GM21423 (cell line): ENCODE measurements at regions not wholly inside any gene's neighbourhood (a gene's known extent, or its start where the extent isn't known, plus 50 kb on each side); places are given as distances from the start of the nearest gene placed in this dataset.

Experiments used
- ATAC-seq: cut with Tn5 transposase; IDR thresholded peaks from one replicate; pipeline ENCODE4 v1.9.1; 2021; ENCODE audit warnings: mild to moderate bottlenecking, moderate library complexity; ENCODE audit not compliant: unreplicated experiment

DNA sequence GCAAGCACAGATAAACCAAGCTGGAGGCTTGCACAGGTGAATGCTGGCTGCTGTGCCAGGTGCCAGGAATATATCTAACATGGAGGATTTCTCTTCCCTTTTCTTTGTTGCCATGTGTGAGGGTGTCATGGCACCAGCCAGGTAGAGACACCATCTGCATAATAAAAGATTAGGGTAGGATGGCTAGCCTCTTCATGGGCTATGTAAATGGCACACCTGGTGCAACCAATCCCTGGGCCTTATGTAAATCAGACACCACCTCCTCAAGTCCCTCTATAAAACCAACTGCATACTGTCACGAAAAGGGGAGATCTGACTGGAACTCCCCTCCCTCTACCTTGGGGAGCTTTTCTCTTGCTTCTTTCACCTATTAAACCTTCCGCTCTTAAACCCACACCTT, 322.5 kb upstream of the POM121L12 start:
- no peak for ATAC-seq

DNA sequence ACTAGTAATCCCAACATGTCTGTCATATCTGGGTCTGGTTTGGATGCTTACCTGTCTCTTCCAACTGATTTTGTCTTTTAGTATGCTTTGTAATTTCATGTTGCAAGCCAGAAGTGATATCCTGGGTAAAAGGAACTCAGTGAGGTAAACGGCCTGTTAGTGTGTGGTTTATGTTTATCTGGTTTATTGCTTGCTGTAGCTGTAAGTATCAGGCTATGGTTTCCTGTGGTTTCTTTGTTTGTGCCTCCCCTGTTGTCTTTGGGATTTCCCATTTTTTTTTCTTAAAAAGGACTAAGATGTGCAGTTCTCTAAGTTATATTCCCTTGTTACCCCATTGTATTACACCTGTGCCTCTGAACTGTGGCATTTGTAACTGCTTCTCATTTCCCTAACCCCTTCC, 323.5 kb upstream of the POM121L12 start:
- no peak for ATAC-seq

DNA sequence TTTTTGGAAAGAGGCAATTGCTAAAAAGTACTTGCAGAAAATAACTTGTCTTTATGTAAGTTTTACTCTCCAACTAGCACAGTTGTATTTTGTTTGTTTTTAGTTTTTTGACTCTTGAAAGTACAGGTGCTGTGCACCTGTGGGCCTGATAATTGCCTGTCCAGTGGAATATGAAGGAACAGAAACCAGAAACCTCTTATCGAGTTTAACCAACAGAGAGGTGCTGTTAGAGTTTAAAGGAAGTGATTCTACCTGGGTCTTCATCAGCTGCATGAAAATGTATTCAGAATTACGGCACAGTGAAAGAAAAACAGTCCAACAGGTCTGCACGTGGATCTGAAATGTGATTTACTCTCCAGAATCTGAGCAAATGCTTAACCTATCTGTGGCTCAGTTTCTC, 326.6 kb upstream of the POM121L12 start:
- no peak for ATAC-seq

DNA sequence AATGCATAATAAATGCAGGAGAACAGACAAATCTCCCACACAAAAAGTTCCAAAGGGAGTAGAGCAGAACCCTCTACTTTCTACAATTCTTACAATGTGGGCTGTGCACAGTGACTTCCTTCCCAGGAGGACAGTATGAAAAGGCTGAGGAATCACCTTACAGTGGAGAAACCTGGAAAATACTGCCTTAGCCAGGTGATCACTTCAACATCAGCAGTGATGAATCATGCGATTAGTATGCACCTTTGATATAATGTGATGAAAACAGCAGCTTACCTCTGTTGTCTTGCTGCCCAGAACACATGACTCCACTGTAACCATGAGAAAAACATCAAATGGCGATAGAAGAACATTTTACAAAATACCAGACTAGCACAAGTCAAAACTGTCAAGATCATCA, 329.7 kb upstream of the POM121L12 start:
- no peak for ATAC-seq

DNA sequence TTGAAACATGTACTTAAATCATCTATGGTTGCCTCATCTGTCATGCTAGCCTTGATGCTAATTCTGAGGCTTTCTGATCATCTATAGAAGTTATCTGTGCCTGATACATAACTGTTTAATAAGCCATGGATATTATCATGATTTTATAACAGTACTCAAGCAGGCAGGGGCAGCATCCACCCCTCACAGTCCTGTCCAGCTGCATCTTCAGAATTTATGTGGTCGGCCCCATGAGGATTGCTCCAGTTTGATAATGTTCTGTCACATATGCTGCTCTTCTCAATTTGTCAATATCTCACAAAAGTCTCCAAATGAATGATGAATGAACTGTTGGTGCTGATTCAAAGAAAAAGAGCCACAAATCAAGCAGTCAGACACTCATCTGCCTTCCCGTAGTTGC, 335.1 kb upstream of the POM121L12 start:
- no peak for ATAC-seq

DNA sequence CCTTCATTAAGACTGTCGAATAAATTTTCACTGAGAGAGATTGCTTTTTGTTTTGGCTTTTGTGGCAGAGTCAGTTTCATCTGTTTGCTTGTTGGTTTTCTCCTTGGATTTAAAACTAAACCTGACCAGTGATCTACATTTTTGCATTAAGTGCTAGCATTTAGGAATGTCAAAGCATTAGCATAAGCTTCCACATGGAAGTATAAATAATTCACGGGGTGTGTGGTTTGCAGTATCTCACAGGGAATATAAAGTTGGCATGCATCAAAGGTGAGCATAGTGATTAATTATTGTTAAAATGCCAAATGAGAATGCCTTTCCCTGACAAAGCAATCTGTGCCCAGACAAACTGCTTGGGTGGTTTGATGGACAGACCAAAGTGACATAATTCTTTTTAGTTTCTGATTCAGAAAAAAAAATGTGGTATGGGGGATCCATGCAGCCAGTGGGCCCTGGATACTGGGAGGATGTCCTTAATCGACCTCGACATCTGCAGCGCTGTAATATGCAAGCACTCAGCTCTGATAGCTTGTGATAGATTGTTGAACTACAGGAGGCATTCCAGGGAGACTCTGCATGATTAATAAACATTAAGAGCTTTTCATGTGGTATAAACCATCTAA, 339.3 kb upstream of the POM121L12 start:
- ATAC-seq, result no peak

DNA sequence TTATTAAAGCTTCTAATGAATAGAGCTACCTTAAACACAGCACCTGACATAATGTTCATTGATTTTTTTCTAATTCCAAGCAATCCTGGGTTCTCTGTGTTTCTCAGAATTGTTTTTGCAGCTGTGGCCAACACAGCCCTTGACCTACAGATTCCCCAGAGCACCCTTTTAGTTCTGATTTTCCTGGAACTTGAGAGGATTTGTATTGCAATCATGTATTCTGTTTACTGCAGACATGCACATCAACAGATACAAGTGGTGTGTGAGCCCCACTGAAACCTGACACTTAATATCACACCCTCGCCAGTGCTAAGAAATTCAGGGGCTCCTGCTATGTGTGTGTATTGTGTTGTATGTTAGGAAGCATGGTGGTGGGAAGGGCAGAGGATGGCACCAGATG, 344.2 kb upstream of the POM121L12 start:
- no peak for ATAC-seq

DNA sequence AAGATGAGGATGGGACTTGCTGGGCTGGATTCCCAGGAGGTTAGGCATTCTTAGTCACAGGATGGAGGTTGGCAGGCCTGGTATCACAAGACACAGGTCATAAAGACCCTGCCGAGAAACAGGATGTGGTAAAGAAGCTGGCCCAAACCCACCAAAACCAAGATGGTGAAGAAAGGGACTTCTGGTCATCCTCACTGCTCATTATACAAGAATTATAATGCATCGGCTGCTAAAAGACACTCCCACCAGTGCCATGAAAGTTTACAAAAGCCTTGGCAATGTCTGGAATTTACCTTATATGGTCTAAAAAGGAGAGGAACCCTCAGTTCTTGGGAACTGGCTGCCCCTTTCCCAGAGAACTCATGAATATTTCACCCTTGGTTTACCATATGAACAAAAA, 345.5 kb upstream of the POM121L12 start:
- ATAC-seq, result no peak

DNA sequence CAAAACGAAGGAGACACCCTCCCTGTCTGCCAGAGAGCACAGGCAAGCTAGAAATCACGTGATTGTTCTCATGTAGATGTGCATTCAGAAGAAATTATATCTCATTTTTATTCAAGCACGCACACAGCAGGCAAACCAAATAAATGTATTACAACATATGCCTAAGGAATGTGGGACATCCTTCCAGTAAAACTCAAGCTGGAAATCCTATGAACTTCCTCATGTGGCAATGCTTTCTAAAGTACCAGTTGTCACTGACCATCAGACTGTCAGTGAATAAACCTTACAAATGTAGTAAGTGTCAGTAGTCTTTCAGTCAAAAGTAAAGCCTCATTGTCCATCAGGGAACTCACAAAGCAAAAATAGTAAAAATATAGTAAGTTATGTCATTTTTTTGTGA, 350.1 kb upstream of the POM121L12 start:
- ATAC-seq, result no peak

DNA sequence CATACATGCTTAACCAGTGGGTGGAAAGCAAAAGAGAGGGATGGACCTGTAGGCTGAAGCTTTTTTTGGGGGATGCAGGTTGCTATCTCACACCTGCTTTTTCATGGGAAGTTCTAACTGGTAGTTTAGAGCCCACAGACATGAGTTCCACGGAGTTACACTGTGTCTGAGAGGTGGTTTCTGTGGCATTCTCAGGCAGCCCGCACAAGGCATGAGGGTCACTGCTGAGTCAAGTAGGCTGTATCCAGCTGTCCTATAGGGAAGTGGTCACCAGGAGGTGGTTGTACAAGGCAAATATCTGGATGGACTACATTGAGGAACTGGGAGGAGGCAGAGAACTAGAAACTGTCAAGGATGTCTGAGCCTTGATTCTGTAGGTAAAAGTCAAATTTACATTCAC, 351.0 kb upstream of the POM121L12 start:
- ATAC-seq, result no peak

DNA sequence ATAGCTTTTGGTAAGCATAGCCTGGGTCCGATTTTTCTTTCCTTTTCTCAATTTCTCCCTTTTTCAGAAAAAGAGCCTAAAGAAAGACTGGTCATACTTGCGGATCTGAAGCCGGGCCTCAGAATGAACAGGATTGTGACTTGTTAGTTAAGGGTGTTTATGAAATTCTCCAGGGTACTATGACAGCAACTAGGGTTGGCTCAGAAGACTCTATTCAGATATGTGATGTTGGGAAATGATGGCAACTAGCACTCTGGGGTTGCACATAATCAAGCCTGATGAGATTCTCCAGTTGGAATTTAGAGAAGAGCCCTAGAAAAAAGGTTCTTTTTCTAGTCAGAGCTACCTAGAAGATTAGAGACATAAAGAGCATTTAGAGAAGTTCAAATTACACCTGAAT, 352.4 kb upstream of the POM121L12 start:
- ATAC-seq, result no peak

DNA sequence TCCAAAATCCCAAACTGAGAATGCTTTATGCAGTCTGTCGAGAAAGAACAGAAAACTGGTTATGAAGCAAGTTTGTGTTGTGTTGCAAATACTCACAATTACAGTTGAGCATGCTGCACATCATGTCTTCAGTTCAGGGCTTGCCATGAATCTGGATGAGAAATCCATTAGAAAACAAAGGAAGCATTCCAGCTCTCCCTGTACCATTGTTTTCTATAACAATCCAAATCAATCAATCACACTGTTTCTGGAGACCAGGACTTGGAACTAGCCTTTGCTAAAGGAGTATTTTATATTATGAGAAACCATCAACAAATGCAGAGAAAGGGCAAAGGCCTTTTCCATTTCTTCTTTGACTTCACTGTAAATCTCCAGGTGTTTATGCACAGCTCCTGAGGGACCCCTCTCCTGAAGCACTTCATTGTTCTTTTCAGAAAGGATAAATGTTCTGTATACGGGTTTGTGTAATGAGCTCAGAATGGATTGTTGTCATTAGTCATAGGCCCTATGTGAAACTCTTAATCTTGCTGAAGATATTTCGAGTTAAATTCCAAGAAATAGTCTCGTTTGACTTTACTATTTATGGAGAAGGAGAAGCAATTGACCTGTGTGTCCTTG, 364.7 kb upstream of the POM121L12 start:
- ATAC-seq, result no peak

DNA sequence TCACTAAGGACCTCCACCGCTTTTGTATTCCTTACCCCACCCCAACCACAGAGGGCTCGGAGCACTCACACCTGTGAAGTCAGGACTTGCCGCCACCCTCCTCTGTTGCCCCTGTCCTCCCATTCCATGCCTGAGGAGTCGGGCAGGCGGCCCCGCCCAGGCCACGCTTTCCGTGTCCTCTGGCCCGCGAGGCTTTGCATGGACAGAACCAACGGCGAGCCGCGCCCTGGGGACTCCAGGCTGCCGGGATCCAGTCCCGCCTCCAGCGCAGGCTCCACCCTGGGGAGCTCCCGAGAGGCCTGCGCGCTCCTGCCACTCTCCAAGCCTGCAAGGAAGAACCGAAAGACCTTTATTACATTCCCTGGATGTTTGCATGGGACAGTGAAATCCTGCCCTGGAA, 366.4 kb upstream of the POM121L12 start:
- no peak for ATAC-seq

DNA sequence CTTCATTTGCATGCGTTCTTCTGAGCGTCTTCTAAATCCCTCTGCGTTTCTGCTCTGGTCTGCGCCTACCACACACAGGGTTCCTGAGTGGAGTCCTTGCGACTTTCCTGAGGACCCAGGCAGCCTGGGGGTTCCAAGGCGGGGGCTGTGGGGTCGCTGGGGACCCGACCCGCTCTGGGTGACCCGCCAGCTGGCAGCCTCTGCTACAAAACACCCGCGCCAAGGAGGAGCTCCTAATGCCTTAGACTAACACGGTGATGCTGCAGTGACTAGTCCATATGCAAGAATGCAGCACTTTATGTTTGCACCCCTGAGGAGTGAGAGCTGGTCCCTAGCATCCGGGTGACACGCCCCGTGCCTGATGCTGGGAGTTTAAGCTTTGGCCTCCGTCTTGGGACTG, 367.0 kb upstream of the POM121L12 start:
- no peak for ATAC-seq

DNA sequence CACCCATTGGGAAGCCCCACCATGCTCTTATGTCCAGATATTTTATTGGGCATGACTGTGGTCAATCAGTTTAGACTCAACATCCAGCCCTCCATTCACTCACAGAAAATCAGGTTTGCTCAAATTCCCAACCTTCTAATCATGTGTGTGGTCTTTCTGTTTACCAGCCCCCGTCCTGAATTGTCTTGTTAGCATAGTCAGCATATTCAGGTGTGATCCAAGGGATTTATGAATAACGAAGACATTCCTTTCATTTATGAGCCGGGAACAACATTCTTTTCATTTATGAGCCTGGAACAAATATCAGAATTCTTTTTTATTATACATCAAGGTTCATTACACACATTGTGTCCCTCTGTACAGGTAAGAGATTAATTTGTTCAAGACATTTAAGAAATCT, 376.3 kb upstream of the POM121L12 start:
- ATAC-seq, result no peak

DNA sequence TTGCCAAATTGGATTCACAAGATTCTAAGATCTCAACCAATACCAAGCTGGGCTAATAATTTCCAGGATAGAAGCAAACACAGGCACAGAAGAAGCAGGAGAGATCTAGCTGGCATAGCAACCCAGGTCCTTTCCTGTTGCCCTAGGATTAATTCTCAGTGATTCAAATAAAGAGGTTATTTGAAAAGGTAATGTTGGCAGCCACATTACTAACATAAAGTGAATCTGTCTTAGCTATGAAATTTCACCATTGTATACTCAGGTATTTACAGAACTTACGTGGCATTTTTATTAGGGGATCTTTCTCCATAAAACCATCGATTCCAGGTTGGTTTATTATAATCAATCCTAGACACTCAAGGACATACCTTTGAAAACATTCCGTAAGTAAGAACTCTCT, 379.3 kb upstream of the POM121L12 start:
- no peak for ATAC-seq

DNA sequence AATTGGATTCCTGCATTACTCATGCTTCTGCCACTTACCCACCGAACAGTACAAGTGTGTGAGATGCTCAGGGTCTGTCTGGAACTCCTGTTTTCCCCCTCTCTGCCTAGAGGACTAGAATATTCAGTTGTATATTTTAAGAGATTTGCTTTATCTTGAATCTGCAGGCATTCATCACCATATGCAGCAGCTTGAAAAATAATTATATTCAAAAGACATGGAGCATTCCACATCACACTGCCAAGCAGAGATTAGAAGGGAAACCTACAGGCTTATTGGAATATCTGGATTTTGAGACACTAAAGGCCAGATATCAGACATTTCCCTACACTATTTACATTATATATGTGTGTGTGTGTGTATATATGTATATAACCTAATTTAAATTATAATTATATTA, 382.8 kb upstream of the POM121L12 start:
- ATAC-seq, result no peak

DNA sequence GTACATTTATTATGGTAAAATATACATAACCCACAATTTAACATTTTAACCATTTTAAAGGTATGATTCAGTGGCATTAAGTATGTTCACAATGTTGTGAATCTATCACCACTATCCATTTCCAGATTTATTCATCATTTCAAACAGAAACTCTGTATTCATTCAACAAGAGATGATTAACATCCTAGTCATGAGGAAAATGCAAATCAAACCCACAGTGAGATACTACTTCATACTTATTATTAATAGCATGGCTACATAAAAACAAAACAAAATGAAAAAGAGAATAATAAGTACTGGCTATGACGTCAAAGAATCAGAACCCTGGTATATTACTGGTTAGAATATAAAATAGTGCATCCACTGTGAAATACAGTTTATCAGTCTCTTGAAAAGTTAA, 386.6 kb upstream of the POM121L12 start:
- no peak for ATAC-seq

DNA sequence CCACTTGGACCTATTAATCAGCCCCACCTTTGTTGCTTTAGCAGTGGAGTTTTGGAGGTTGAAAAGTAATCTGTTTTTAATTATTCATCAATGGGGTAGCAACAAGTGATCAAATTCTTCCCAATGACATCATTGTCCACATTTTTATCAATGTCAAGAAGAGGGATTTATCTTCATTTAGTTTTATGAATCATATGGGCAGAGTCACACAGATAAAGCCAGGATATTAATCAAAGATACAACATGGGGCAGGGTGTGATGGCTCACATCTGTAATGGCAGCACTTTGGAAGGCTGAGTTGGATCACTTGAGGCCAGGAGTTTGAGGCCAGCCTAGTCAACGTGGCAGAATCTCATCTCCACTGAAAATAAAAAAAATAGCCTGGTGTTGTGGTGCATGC, 388.4 kb upstream of the POM121L12 start:
- no peak for ATAC-seq

DNA sequence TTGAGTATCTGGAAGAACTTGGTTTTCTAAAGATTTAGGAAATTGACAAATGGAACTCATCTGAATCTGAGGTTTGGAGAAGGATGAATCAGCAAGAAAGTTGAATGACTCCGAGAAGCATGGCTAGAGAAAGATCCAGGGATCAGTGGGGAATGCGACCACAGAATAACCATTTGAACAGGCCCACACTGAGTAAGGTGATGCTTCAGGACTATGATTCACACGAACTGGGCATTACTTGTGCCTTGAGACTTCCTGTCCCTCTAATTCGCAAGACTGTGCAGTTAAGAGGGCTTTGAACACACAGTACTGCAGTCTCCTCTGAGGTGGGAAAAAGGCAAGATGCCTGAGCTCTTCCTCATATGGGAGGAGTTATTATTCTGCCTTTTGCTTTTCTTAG, 395.5 kb upstream of the POM121L12 start:
- ATAC-seq, result no peak

DNA sequence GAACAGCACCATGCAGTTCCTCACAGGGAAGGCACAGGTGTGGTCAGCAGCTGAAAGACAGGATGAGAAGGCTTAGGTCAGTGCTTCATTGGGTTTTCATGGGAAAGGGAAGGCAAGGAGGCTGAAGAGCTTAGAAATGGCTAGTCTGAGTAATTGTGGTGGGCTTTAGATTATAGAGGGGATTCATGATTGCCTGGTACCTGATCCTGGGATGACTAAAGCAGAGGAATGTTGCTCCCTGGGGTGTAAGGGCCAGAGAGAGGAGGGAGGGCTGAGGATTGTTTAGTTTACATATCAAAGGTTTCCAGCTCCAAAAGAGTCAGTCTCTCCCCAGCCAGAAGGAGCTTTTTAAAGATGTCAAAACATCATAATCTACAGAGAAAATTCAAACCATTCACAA, 396.3 kb upstream of the POM121L12 start:
- ATAC-seq, result no peak

DNA sequence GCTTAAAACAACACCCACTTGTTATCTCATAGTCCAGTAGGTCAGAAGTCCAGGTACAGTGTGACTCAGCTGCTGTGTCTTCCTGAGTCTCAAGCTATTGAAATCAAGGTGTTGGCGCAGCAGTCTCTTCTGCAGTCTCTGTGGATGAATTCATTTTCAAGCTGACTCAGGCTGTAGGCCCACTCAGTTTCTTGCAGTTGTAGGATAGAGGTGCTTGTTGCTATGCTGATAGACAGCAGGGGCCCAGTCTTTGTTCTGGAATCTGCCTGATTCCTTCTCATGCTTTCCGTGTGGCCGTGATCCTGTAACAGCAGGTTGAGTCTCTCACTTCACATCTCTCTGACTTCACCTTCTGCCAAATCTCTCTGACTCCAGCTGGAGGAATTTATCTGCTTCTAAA, 400.4 kb upstream of the POM121L12 start:
- ATAC-seq, result no peak

DNA sequence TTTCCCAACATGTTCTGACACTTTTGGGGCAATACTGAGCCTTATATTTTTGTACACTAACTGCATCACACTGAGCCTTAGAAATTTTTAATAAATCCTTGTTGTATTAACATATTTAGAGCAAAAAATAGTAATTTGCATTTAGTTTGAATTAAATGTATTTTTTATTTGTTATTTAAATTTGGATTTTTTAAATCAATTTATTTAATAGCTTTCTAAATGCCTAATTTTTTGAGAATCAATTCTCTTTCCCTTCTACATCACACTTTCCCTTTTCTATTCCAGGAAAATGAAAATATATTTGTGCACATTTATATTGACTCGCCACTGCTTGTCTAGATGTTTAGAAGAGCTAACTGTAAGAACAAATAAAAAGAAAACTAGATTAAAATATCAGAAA, 414.6 kb upstream of the POM121L12 start:
- ATAC-seq, result no peak
